HCT116 (cell line): ENCODE measurements at regions not wholly inside any gene's neighbourhood (a gene's known extent, or its start where the extent isn't known, plus 50 kb on each side); places are given as distances from the start of the nearest gene placed in this dataset.

ENCODE experiments used
- ATAC-seq: fragments of 200-7000 bp; cut with Tn5 transposase; 2 replicates; pipeline ENCODE4 v1.9.1; 2020; ENCODE audit warnings: mild to moderate bottlenecking, moderate library complexity
- BruUV-seq: library from RNA; stranded (reverse); fragments of 400-500 nt; replicated peaks from 2 replicates; lab custom pipeline; 2021; lab: Mats Ljungman, UMichigan
- CTCF ChIA-PET: fragments of 300-600 bp; sonication (Branson Sonifier 250); formaldehyde crosslinking; loops from one replicate; lab custom pipeline; 2021; ENCODE audit warnings: antibody characterized with exemption; lab: Charles Lee
- POLR2A ChIA-PET: fragments of 300-600, 350-600 bp; sonication (Branson Sonifier 250); formaldehyde crosslinking; loops from one replicate; lab custom pipeline; 2021; ENCODE audit warnings: antibody characterized with exemption; lab: Charles Lee
- RAD21 ChIA-PET, 2 experiments: fragments of 300-600 bp; sonication (Branson Sonifier 250); formaldehyde crosslinking; loops; one replicate each; lab custom pipeline; 2023; ENCODE audit warnings: low total read pairs in 2 of 2; ENCODE audit not compliant: uncharacterized antibody in 2 of 2, unreplicated experiment in 2 of 2, low non-redundant PET in 1 of 2; lab: Charles Lee
- DNase-seq: peaks from one replicate; pipeline ENCODE4 v3.0.0-alpha.2; 2010; ENCODE audit warnings: low read depth, low spot score
- H2AFZ ChIP-seq: fragments of 200-600 bp; shearing (Covaris generic), sonication (generic); 2 replicates; pipeline ENCODE4 v1.6.1; 2017; ENCODE audit warnings: low read depth, mixed run types, mixed read lengths, antibody characterized with exemption, low read length; ENCODE audit not compliant: poor library complexity, severe bottlenecking
- H3K27ac ChIP-seq: 2 replicates; pipeline ENCODE4 v1.5.1; 2012; ENCODE audit warnings: low read depth, low read length
- H3K27me3 ChIP-seq: fragments of 200-600 bp; sonication (generic); 2 replicates; pipeline ENCODE4 v1.6.1; 2016; ENCODE audit warnings: mixed run types, low read length, mixed read lengths; ENCODE audit not compliant: insufficient read depth
- H3K36me3 ChIP-seq, 2 experiments: fragments of 200-500 bp in 1 of 2; fragments of 200-600 bp in 1 of 2; sonication (Bioruptor generic) in 1 of 2; sonication (generic) in 1 of 2; 2 replicates each; pipeline versions ENCODE4 v1.5.1 to v1.6.1; 2014 to 2016; ENCODE audit warnings: low read length in 2 of 2, inconsistent platforms in 1 of 2, mixed read lengths in 1 of 2, mixed run types in 1 of 2; ENCODE audit not compliant: insufficient read depth in 2 of 2, control insufficient read depth in 1 of 2
- H3K4me1 ChIP-seq, 2 experiments: fragments of 200-600 bp in 1 of 2; sonication (generic) in 1 of 2; 2 replicates each; pipeline versions ENCODE4 v1.5.1 to v1.6.1; 2012 to 2017; ENCODE audit warnings: low read length in 2 of 2, inconsistent platforms in 1 of 2, mild to moderate bottlenecking in 1 of 2, mixed read lengths in 1 of 2, mixed run types in 1 of 2, moderate library complexity in 1 of 2; ENCODE audit not compliant: insufficient read depth in 2 of 2, control insufficient read depth in 1 of 2
- H3K4me2 ChIP-seq: fragments of 200-600 bp; sonication (generic); 2 replicates; pipeline ENCODE4 v1.6.1; 2017; ENCODE audit warnings: mixed run types, low read length, mixed read lengths
- H3K4me3 ChIP-seq, 2 experiments: fragments of 200-600 bp in 1 of 2; sonication (generic) in 1 of 2; replicated peaks in 1 of 2; 2 replicates each; pipeline ENCODE4 v1.5.1; 2011 to 2016; ENCODE audit warnings: low read length in 2 of 2, control low read depth in 1 of 2, low read depth in 1 of 2, mild to moderate bottlenecking in 1 of 2, mixed read lengths in 1 of 2, mixed run types in 1 of 2
- H3K79me2 ChIP-seq: fragments of 200-600 bp; sonication (generic); 2 replicates; pipeline ENCODE4 v1.6.1; 2017; ENCODE audit warnings: mild to moderate bottlenecking, mixed run types, low read length, moderate library complexity, mixed read lengths; ENCODE audit not compliant: insufficient read depth
- H3K9ac ChIP-seq: fragments of 200-600 bp; sonication (generic); 2 replicates; pipeline ENCODE4 v1.6.1; 2016; ENCODE audit warnings: low read length, mixed read lengths
- H3K9me2 ChIP-seq: fragments of 200-600 bp; sonication (generic), shearing (Covaris generic); 2 replicates; pipeline ENCODE4 v1.6.1; 2017; ENCODE audit warnings: mixed run types, mild to moderate bottlenecking, moderate library complexity; ENCODE audit not compliant: insufficient read depth
- H3K9me3 ChIP-seq, 2 experiments: fragments of 200-500 bp in 1 of 2; fragments of 200-600 bp in 1 of 2; sonication (Bioruptor generic) in 1 of 2; sonication (generic) in 1 of 2; 2 replicates each; pipeline ENCODE4 v1.6.1; 2014 to 2017; ENCODE audit warnings: low read length in 2 of 2, mixed read lengths in 2 of 2, inconsistent platforms in 1 of 2, low read depth in 1 of 2, mild to moderate bottlenecking in 1 of 2, mixed run types in 1 of 2, moderate library complexity in 1 of 2; ENCODE audit not compliant: control insufficient read depth in 1 of 2, insufficient read depth in 1 of 2
- H4K20me1 ChIP-seq: fragments of 200-600 bp; sonication (generic), shearing (Covaris generic); 2 replicates; pipeline ENCODE4 v1.6.1; 2017; ENCODE audit warnings: mixed run types, mild to moderate bottlenecking, moderate library complexity; ENCODE audit not compliant: insufficient read depth
- CBX3 ChIP-seq: IDR thresholded peaks from 2 replicates; pipeline ENCODE4 v1.6.1; 2012; ENCODE audit warnings: low read depth
- CEBPB ChIP-seq: IDR thresholded peaks from 2 replicates; pipeline ENCODE4 v1.6.1; 2012; ENCODE audit warnings: low read depth
- ELF1 ChIP-seq: IDR thresholded peaks from 2 replicates; pipeline ENCODE4 v1.6.1; 2012; ENCODE audit warnings: low read depth, borderline replicate concordance
- EZH2 ChIP-seq: fragments of 200-600 bp; sonication (generic); IDR thresholded peaks from 2 replicates; pipeline ENCODE4 v1.6.1; 2017; ENCODE audit warnings: antibody characterized with exemption, mixed run types
- EZH2phosphoT487 ChIP-seq: fragments of 200-600 bp; IDR thresholded peaks from 2 replicates; pipeline ENCODE4 v1.6.1; 2018; ENCODE audit warnings: antibody characterized with exemption, borderline replicate concordance
- JUND ChIP-seq: IDR thresholded peaks from 2 replicates; pipeline ENCODE4 v1.6.1; 2012
- POLR2AphosphoS5 ChIP-seq: IDR thresholded peaks from 2 replicates; pipeline ENCODE4 v1.6.1; 2011; ENCODE audit warnings: mild to moderate bottlenecking, low read depth, low read length, moderate library complexity
- RAD21 ChIP-seq: IDR thresholded peaks from 2 replicates; pipeline ENCODE4 v1.6.1; 2012; ENCODE audit warnings: low read depth, mild to moderate bottlenecking
- REST ChIP-seq: IDR thresholded peaks from 2 replicates; pipeline ENCODE4 v1.6.1; 2012; ENCODE audit warnings: low read depth
- SIN3A ChIP-seq: IDR thresholded peaks from 2 replicates; pipeline ENCODE4 v1.6.1; 2012; ENCODE audit warnings: low read depth
- SP1 ChIP-seq: IDR thresholded peaks from 2 replicates; pipeline ENCODE4 v1.6.1; 2012; ENCODE audit warnings: low read depth
- SRF ChIP-seq: IDR thresholded peaks from 2 replicates; pipeline ENCODE4 v1.6.1; 2012; ENCODE audit warnings: low read depth
- YY1 ChIP-seq: IDR thresholded peaks from 2 replicates; pipeline ENCODE4 v1.6.1; 2011; ENCODE audit warnings: low read length, low read depth, moderate library complexity, mild to moderate bottlenecking; ENCODE audit not compliant: insufficient replicate concordance; ENCODE audit errors: extremely low read depth
- ZFX ChIP-seq: fragments of 450-650 bp; IDR thresholded peaks from 2 replicates; pipeline ENCODE4 v1.6.1; 2017
- ZNF274 ChIP-seq: fragments of 200-500 bp; sonication (Bioruptor generic); IDR thresholded peaks from 2 replicates; pipeline ENCODE4 v1.6.1; 2014; ENCODE audit warnings: mild to moderate bottlenecking, low read depth, low read length, inconsistent platforms
- intact Hi-C: fragments of 100-400 bp; cut with micrococcal nuclease; formaldehyde crosslinking; loops from 2 replicates; pipeline ENCODE4 v1.10.0; 2022
- TF ChIP-seq, protein P1 (sequence below): IDR thresholded peaks from 2 replicates; pipeline ENCODE4 v1.6.1; 2012
- TF ChIP-seq, protein P2 (sequence below), 3 experiments: fragments of 200-600 bp in 1 of 3; sonication (generic) in 1 of 3; IDR thresholded peaks in 2 of 3; conservative IDR thresholded peaks in 1 of 3; 2 replicates each; pipeline ENCODE4 v1.5.1; 2012 to 2017; ENCODE audit warnings: low read depth in 2 of 3, low read length in 2 of 3, antibody characterized with exemption in 1 of 3, borderline replicate concordance in 1 of 3, control low read depth in 1 of 3, mild to moderate bottlenecking in 1 of 3, mixed read lengths in 1 of 3, mixed run types in 1 of 3, moderate library complexity in 1 of 3; ENCODE audit not compliant: insufficient read depth in 1 of 3

- Histone ChIP-seq H3K27ac (no peak overlapping the region), H3K4me3 (no peak overlapping the region), H3K27me3 (no peaks in the 10 kb centered on the region), H3K9ac (no peak overlapping the region)
- BruUV-seq, result no TSS peak
- RAD21 ChIA-PET, result no interaction called here
- ATAC-seq, result no peak
- intact Hi-C loops, result no loop called here
- POLR2A ChIA-PET, result no interaction called here
- TF ChIP-seq SIN3A, result no peak
- TF ChIP-seq YY1, result no peak
- no peak for TF ChIP-seq CBX3
- no peak for TF ChIP-seq JUND
- TF ChIP-seq, protein P1, sequence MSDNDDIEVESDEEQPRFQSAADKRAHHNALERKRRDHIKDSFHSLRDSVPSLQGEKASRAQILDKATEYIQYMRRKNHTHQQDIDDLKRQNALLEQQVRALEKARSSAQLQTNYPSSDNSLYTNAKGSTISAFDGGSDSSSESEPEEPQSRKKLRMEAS, result no peak
- TF ChIP-seq EZH2phosphoT487, result no peak
- no peak for TF ChIP-seq REST
- no peak for TF ChIP-seq ZFX
- no peak for TF ChIP-seq RAD21
- TF ChIP-seq, protein P2, sequence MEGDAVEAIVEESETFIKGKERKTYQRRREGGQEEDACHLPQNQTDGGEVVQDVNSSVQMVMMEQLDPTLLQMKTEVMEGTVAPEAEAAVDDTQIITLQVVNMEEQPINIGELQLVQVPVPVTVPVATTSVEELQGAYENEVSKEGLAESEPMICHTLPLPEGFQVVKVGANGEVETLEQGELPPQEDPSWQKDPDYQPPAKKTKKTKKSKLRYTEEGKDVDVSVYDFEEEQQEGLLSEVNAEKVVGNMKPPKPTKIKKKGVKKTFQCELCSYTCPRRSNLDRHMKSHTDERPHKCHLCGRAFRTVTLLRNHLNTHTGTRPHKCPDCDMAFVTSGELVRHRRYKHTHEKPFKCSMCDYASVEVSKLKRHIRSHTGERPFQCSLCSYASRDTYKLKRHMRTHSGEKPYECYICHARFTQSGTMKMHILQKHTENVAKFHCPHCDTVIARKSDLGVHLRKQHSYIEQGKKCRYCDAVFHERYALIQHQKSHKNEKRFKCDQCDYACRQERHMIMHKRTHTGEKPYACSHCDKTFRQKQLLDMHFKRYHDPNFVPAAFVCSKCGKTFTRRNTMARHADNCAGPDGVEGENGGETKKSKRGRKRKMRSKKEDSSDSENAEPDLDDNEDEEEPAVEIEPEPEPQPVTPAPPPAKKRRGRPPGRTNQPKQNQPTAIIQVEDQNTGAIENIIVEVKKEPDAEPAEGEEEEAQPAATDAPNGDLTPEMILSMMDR (IDR thresholded peaks at IDR 0.05 in 2 of 3, conservative IDR thresholded peaks at IDR 0.05 in 1 of 3; ENCODE audit: borderline replicate concordance in 1 of 3, insufficient read depth in 1 of 3, low read depth in 2 of 3, low read length in 2 of 3), result no peak
- no peak for TF ChIP-seq POLR2AphosphoS5
- no peak for TF ChIP-seq SRF
- no peak for TF ChIP-seq SP1
- no peak for TF ChIP-seq CEBPB
- TF ChIP-seq ZNF274, result no peak
- TF ChIP-seq EZH2, result no peak
- TF ChIP-seq ELF1, result no peak
- TF ChIP-seq, all 23 proteins: peak for 0
- no peaks in the 10 kb centered on the region for H3K36me3 ChIP-seq
- no peak overlapping the region for H3K4me2 ChIP-seq
- H3K79me2 ChIP-seq, result no peaks in the 10 kb centered on the region
- no peak for DNase-seq
- H3K9me2 ChIP-seq, result no peaks in the 10 kb centered on the region
- peaks cover 0 to 33% of the 10 kb centered on the region in 2 experiments; a peak in 2 of 4 replicates for H3K9me3 ChIP-seq
- CTCF ChIA-PET, result no interaction called here
- no peaks in the 10 kb centered on the region for H3K4me1 ChIP-seq
- H4K20me1 ChIP-seq, result no peaks in the 10 kb centered on the region
- H2AFZ ChIP-seq, result no peak overlapping the region
Observed at GRCh38 chr6:51004380-51004779, 185.7 kb downstream of the TFAP2B start.
